SJSA1 (cell line): ENCODE measurements at regions not wholly inside any gene's neighbourhood (a gene's known extent, or its start where the extent isn't known, plus 50 kb on each side); places are given as distances from the start of the nearest gene placed in this dataset.

Experiments
- DNase-seq, 2 experiments: peaks; one replicate each; pipeline ENCODE4 v3.0.0-alpha.2; 2015 to 2020; ENCODE audit warnings: low spot score in 2 of 2, low read depth in 1 of 2
- H3K27ac ChIP-seq: fragments of 250-450 bp; sonication (Bioruptor Pico); 2 replicates; pipeline ENCODE4 v1.5.1; 2020; ENCODE audit warnings: mild to moderate bottlenecking, moderate library complexity
- H3K27me3 ChIP-seq: fragments of 250-450 bp; sonication (Bioruptor Pico); replicated peaks from 2 replicates; pipeline ENCODE4 v1.5.1; 2020; ENCODE audit warnings: mild to moderate bottlenecking, moderate library complexity
- H3K36me3 ChIP-seq: fragments of 250-450 bp; sonication (Bioruptor Pico); 2 replicates; pipeline ENCODE4 v1.5.1; 2020; ENCODE audit warnings: mild to moderate bottlenecking
- H3K4me1 ChIP-seq: fragments of 250-450 bp; sonication (Bioruptor Pico); replicated peaks from 2 replicates; pipeline ENCODE4 v1.6.1; 2021; ENCODE audit warnings: mild to moderate bottlenecking
- H3K4me3 ChIP-seq: fragments of 250-450 bp; sonication (Bioruptor Pico); 2 replicates; pipeline ENCODE4 v1.5.1; 2020; ENCODE audit warnings: mild to moderate bottlenecking
- H3K9me3 ChIP-seq: fragments of 250-450 bp; sonication (Bioruptor Pico); replicated peaks from 2 replicates; pipeline ENCODE4 v1.5.1; 2020; ENCODE audit warnings: mild to moderate bottlenecking

GRCh38 chr10:129241461-129241860 lies 225.6 kb upstream of the MGMT start:
- no peak for DNase-seq
- no peak overlapping the region for H3K27ac ChIP-seq
- peaks cover 2% of the 10 kb centered on the region; the same call in 1 of the 2 replicates for H3K9me3 ChIP-seq
- no peaks in the 10 kb centered on the region for H3K27me3 ChIP-seq
- no peaks in the 10 kb centered on the region for H3K36me3 ChIP-seq
- no peaks in the 10 kb centered on the region for H3K4me1 ChIP-seq
- H3K4me3 ChIP-seq = no peak overlapping the region

GRCh38 chr10:129244298-129244697 lies 222.7 kb upstream of the MGMT start:
- no peaks in the 10 kb centered on the region for H3K4me1 ChIP-seq
- DNase-seq = no peak
- H3K9me3 ChIP-seq = 0 out of 2 replicates have a peak, but pooled peaks cover 5% of the 10 kb centered on the region
- no peak overlapping the region for H3K4me3 ChIP-seq
- no peaks in the 10 kb centered on the region for H3K27me3 ChIP-seq
- H3K27ac ChIP-seq = no peak overlapping the region
- no peaks in the 10 kb centered on the region for H3K36me3 ChIP-seq

- H3K27me3 ChIP-seq = no peaks in the 10 kb centered on the region
- no peak overlapping the region for H3K27ac ChIP-seq
- H3K36me3 ChIP-seq = no peaks in the 10 kb centered on the region
- H3K4me1 ChIP-seq = no peaks in the 10 kb centered on the region
- H3K9me3 ChIP-seq = 0 out of 2 replicates have a peak, but pooled peaks cover 3% of the 10 kb centered on the region
- no peak for DNase-seq
- H3K4me3 ChIP-seq = no peak overlapping the region
Measured at GRCh38 chr10:129244757-129245156, 222.3 kb upstream of the MGMT start.

GRCh38 chr10:129253161-129253864 lies 213.7 kb upstream of the MGMT start:
- no peaks in the 10 kb centered on the region for H3K36me3 ChIP-seq
- no peak for DNase-seq
- no peak overlapping the region for H3K4me3 ChIP-seq
- no peak overlapping the region for H3K27ac ChIP-seq
- no peaks in the 10 kb centered on the region for H3K27me3 ChIP-seq
- no peaks in the 10 kb centered on the region for H3K4me1 ChIP-seq
- H3K9me3 ChIP-seq = peaks cover 8% of the 10 kb centered on the region; the same call in 1 of the 2 replicates

GRCh38 chr10:129253865-129254179 lies 213.2 kb upstream of the MGMT start:
- Histone ChIP-seq H3K4me1 (no peaks in the 10 kb centered on the region), H3K27me3 (no peaks in the 10 kb centered on the region), H3K9me3 (peaks cover 8% of the 10 kb centered on the region; the same call in 1 of the 2 replicates), H3K4me3 (no peak overlapping the region), H3K36me3 (no peaks in the 10 kb centered on the region), H3K27ac (no peak overlapping the region)
- no peak for DNase-seq

- Histone ChIP-seq H3K27me3 (no peaks in the 10 kb centered on the region), H3K27ac (no peak overlapping the region), H3K36me3 (no peaks in the 10 kb centered on the region), H3K4me3 (no peak overlapping the region), H3K9me3 (no peaks in the 10 kb centered on the region; the same call in 1 of the 2 replicates), H3K4me1 (no peaks in the 10 kb centered on the region)
- no peak for DNase-seq
Measured at GRCh38 chr10:129258283-129258923, 208.6 kb upstream of the MGMT start.

GRCh38 chr10:129259128-129259815 lies 207.8 kb upstream of the MGMT start:
- Histone ChIP-seq H3K27me3 (no peaks in the 10 kb centered on the region), H3K36me3 (no peaks in the 10 kb centered on the region), H3K27ac (no peak overlapping the region), H3K4me3 (no peak overlapping the region), H3K4me1 (no peaks in the 10 kb centered on the region), H3K9me3 (no peaks in the 10 kb centered on the region; the same call in 1 of the 2 replicates)
- DNase-seq = no peak

GRCh38 chr10:129272176-129272575 lies 194.9 kb upstream of the MGMT start:
- no peak overlapping the region for H3K27ac ChIP-seq
- DNase-seq = no peak
- no peaks in the 10 kb centered on the region for H3K4me1 ChIP-seq
- no peak overlapping the region for H3K4me3 ChIP-seq
- H3K9me3 ChIP-seq = peaks cover 6% of the 10 kb centered on the region
- H3K36me3 ChIP-seq = no peaks in the 10 kb centered on the region
- H3K27me3 ChIP-seq = no peaks in the 10 kb centered on the region

- no peak overlapping the region for H3K4me3 ChIP-seq
Measured at GRCh38 chr10:129272866-129273650, 194.0 kb upstream of the MGMT start.

GRCh38 chr10:129273860-129274259 lies 193.2 kb upstream of the MGMT start:
- Histone ChIP-seq H3K36me3 (no peaks in the 10 kb centered on the region), H3K4me3 (no peak overlapping the region), H3K27ac (no peak overlapping the region), H3K9me3 (peaks cover 6% of the 10 kb centered on the region), H3K4me1 (no peaks in the 10 kb centered on the region), H3K27me3 (no peaks in the 10 kb centered on the region)
- DNase-seq = no peak

More at GRCh38 chr10:129272866-129273650, 194.0 kb upstream of the MGMT start:
- Histone ChIP-seq H3K4me1 (no peaks in the 10 kb centered on the region), H3K36me3 (no peaks in the 10 kb centered on the region), H3K27me3 (no peaks in the 10 kb centered on the region), H3K27ac (no peak overlapping the region), H3K9me3 (peaks cover 6% of the 10 kb centered on the region)
- DNase-seq = no peak

- Histone ChIP-seq H3K27ac (no peak overlapping the region), H3K27me3 (no peaks in the 10 kb centered on the region), H3K4me1 (no peaks in the 10 kb centered on the region), H3K4me3 (no peak overlapping the region), H3K9me3 (peaks cover 6% of the 10 kb centered on the region), H3K36me3 (no peaks in the 10 kb centered on the region)
- DNase-seq = no peak
Measured at GRCh38 chr10:129274748-129275474, 192.1 kb upstream of the MGMT start.

- Histone ChIP-seq H3K4me1 (no peaks in the 10 kb centered on the region), H3K27me3 (no peaks in the 10 kb centered on the region), H3K27ac (no peak overlapping the region), H3K36me3 (no peaks in the 10 kb centered on the region), H3K4me3 (no peak overlapping the region), H3K9me3 (peaks cover 6% of the 10 kb centered on the region)
- no peak for DNase-seq
Measured at GRCh38 chr10:129275886-129276285, 191.2 kb upstream of the MGMT start.

- no peaks in the 10 kb centered on the region for H3K36me3 ChIP-seq
- no peaks in the 10 kb centered on the region for H3K27me3 ChIP-seq
- H3K27ac ChIP-seq = no peak overlapping the region
- no peak for DNase-seq
- H3K9me3 ChIP-seq = peaks cover 4% of the 10 kb centered on the region
- H3K4me1 ChIP-seq = no peaks in the 10 kb centered on the region
- H3K4me3 ChIP-seq = no peak overlapping the region
Measured at GRCh38 chr10:129277084-129277483, 190.0 kb upstream of the MGMT start.
